Stimulated activated CD4-positive, alpha-beta T cell treated with anti-CD3 and anti-CD28 coated beads, Interleukin-12 subunit alpha, Interleukin-12 subunit beta, amount 100 ng/mL, for 4 hours (primary cell): ENCODE measurements at regions not wholly inside any gene's neighbourhood (a gene's known extent, or its start where the extent isn't known, plus 50 kb on each side); places are given as distances from the start of the nearest gene placed in this dataset.
"Not testable (repeated sequence)": the region's sequence is repeated elsewhere in the genome, so short reads cannot be mapped to it uniquely, and the experiment has no call there.

Source experiments
- DNase-seq: peaks from one replicate; pipeline ENCODE4 v3.0.0-alpha.2; 2020

GRCh38 chr4:164239976-164240375, 514.0 kb upstream of the SMIM31 start:
- DNase-seq, result no peak

GRCh38 chr4:164251257-164251656, 502.7 kb upstream of the SMIM31 start:
- no peak for DNase-seq

GRCh38 chr4:164252286-164252685, 501.6 kb upstream of the SMIM31 start:
- DNase-seq, result no peak

- no peak for DNase-seq
Observed at GRCh38 chr4:164261831-164262230, 492.1 kb upstream of the SMIM31 start.

GRCh38 chr4:164262508-164262907, 491.4 kb upstream of the SMIM31 start:
- not testable (repeated sequence) for DNase-seq

GRCh38 chr4:164277414-164277813, 476.5 kb upstream of the SMIM31 start:
- not testable (repeated sequence) for DNase-seq

- no peak for DNase-seq
Observed at GRCh38 chr4:164287173-164287572, 466.8 kb upstream of the SMIM31 start.

GRCh38 chr4:164288578-164288977, 465.4 kb upstream of the SMIM31 start:
- DNase-seq, result no peak

GRCh38 chr4:164293203-164293602, 460.7 kb upstream of the SMIM31 start:
- no peak for DNase-seq

- DNase-seq, result no peak
Observed at GRCh38 chr4:164293743-164294142, 460.2 kb upstream of the SMIM31 start.

- no peak for DNase-seq
Observed at GRCh38 chr4:164301430-164301829, 452.5 kb upstream of the SMIM31 start.

GRCh38 chr4:164304101-164304639, 449.8 kb upstream of the SMIM31 start:
- no peak for DNase-seq

- DNase-seq, result no peak
Observed at GRCh38 chr4:164304861-164305260, 449.1 kb upstream of the SMIM31 start.

- no peak for DNase-seq
Observed at GRCh38 chr4:164307262-164307661, 446.7 kb upstream of the SMIM31 start.

- DNase-seq, result no peak
Observed at GRCh38 chr4:164312671-164313070, 441.3 kb upstream of the SMIM31 start.

- no peak for DNase-seq
Observed at GRCh38 chr4:164313853-164314252, 440.1 kb upstream of the SMIM31 start.

GRCh38 chr4:164318350-164318749, 435.6 kb upstream of the SMIM31 start:
- DNase-seq, result no peak

- DNase-seq, result no peak
Observed at GRCh38 chr4:164319688-164320087, 434.2 kb upstream of the SMIM31 start.

GRCh38 chr4:164320847-164321246, 433.1 kb upstream of the SMIM31 start:
- no peak for DNase-seq

- no peak for DNase-seq
Observed at GRCh38 chr4:164326056-164326455, 427.9 kb upstream of the SMIM31 start.

- DNase-seq, result no peak
Observed at GRCh38 chr4:164337219-164337944, 416.5 kb upstream of the SMIM31 start.

- DNase-seq, result no peak
Observed at GRCh38 chr4:164343472-164343976, 410.4 kb upstream of the SMIM31 start.

- DNase-seq, result no peak
Observed at GRCh38 chr4:164345756-164346155, 408.2 kb upstream of the SMIM31 start.

- DNase-seq, result no peak
Observed at GRCh38 chr4:164350061-164350460, 403.9 kb upstream of the SMIM31 start.

GRCh38 chr4:164350716-164351115, 403.2 kb upstream of the SMIM31 start:
- DNase-seq, result not testable (repeated sequence)
